GM19468 (cell line): ENCODE measurements at regions not wholly inside any gene's neighbourhood (a gene's known extent, or its start where the extent isn't known, plus 50 kb on each side); places are given as distances from the start of the nearest gene placed in this dataset.
"Not testable (repeated sequence)": the region's sequence is repeated elsewhere in the genome, so short reads cannot be mapped to it uniquely, and the experiment has no call there.

Source experiments
- ATAC-seq: cut with Tn5 transposase; IDR thresholded peaks from one replicate; pipeline ENCODE4 v1.9.1; 2021; ENCODE audit warnings: mild to moderate bottlenecking, moderate library complexity, moderate number of reproducible peaks; ENCODE audit not compliant: unreplicated experiment; ENCODE audit errors: extremely low read depth

GRCh38 chr5:82422001-82422740 lies 144.0 kb upstream of the RPS23 start:
- ATAC-seq, result no peak

GRCh38 chr5:82421119-82421518 lies 143.0 kb upstream of the RPS23 start:
- no peak for ATAC-seq

- not testable (repeated sequence) for ATAC-seq
These were observed 142.4 kb upstream of the RPS23 start for GRCh38 chr5:82420524-82420923.

- ATAC-seq, result no peak
These were observed 141.6 kb upstream of the RPS23 start for GRCh38 chr5:82419559-82420332.

GRCh38 chr5:82418608-82418950 lies 140.4 kb upstream of the RPS23 start:
- no peak for ATAC-seq

GRCh38 chr5:82417776-82418607 lies 139.8 kb upstream of the RPS23 start:
- ATAC-seq, result no peak

- no peak for ATAC-seq
These were observed 138.4 kb upstream of the RPS23 start for GRCh38 chr5:82416512-82416911.

GRCh38 chr5:82414041-82414388 lies 135.9 kb upstream of the RPS23 start:
- ATAC-seq, result no peak

- no peak for ATAC-seq
These were observed 135.3 kb upstream of the RPS23 start for GRCh38 chr5:82413302-82414040.

GRCh38 chr5:82408033-82408432 lies 129.9 kb upstream of the RPS23 start:
- no peak for ATAC-seq

GRCh38 chr5:82406205-82406773 lies 128.1 kb upstream of the RPS23 start:
- no peak for ATAC-seq

- ATAC-seq, result no peak
These were observed 127.6 kb upstream of the RPS23 start for GRCh38 chr5:82405618-82406204.

GRCh38 chr5:82405161-82405560 lies 127.0 kb upstream of the RPS23 start:
- ATAC-seq, result no peak

- no peak for ATAC-seq
These were observed 126.3 kb upstream of the RPS23 start for GRCh38 chr5:82404382-82404945.

- no peak for ATAC-seq
These were observed 125.6 kb upstream of the RPS23 start for GRCh38 chr5:82403724-82404123.

GRCh38 chr5:82403026-82403425 lies 124.9 kb upstream of the RPS23 start:
- ATAC-seq, result no peak

GRCh38 chr5:82399111-82399510 lies 121.0 kb upstream of the RPS23 start:
- ATAC-seq, result no peak

- no peak for ATAC-seq
These were observed 119.7 kb upstream of the RPS23 start for GRCh38 chr5:82397741-82398320.
